GM06990 (cell line): ENCODE measurements at regions not wholly inside any gene's neighbourhood (a gene's known extent, or its start where the extent isn't known, plus 50 kb on each side); places are given as distances from the start of the nearest gene placed in this dataset.

Source experiments
- DNase-seq: peaks from one replicate; pipeline ENCODE4 v3.0.0-alpha.2; 2011; ENCODE audit not compliant: insufficient read length; ENCODE audit errors: extremely low read depth
- H3K27me3 ChIP-seq: replicated peaks from 2 replicates; pipeline ENCODE4 v1.6.0; 2011; ENCODE audit warnings: low read length; ENCODE audit not compliant: control insufficient read depth, insufficient read depth
- H3K36me3 ChIP-seq: 2 replicates; pipeline ENCODE4 v1.5.1; 2011; ENCODE audit warnings: low read length; ENCODE audit not compliant: control insufficient read depth, insufficient read depth
- H3K4me3 ChIP-seq: replicated peaks from 2 replicates; pipeline ENCODE4 v1.5.1; 2011; ENCODE audit warnings: low read depth, mild to moderate bottlenecking, control low read depth, low read length
- TF ChIP-seq, protein P1 (sequence below): IDR thresholded peaks from 2 replicates; pipeline ENCODE4 v1.5.1; 2011; ENCODE audit warnings: low read length, control low read depth, mild to moderate bottlenecking, inconsistent platforms; ENCODE audit not compliant: insufficient read depth, poor library complexity, severe bottlenecking

GRCh38 chr4:152171556-152171955 is 364.3 kb downstream of the FBXW7 start:
- H3K4me3 ChIP-seq: no peak overlapping the region
- no peak for DNase-seq
- H3K36me3 ChIP-seq: no peaks in the 10 kb centered on the region
- no peaks in the 10 kb centered on the region; the same call in 1 of the 2 replicates for H3K27me3 ChIP-seq
- TF ChIP-seq, protein P1, sequence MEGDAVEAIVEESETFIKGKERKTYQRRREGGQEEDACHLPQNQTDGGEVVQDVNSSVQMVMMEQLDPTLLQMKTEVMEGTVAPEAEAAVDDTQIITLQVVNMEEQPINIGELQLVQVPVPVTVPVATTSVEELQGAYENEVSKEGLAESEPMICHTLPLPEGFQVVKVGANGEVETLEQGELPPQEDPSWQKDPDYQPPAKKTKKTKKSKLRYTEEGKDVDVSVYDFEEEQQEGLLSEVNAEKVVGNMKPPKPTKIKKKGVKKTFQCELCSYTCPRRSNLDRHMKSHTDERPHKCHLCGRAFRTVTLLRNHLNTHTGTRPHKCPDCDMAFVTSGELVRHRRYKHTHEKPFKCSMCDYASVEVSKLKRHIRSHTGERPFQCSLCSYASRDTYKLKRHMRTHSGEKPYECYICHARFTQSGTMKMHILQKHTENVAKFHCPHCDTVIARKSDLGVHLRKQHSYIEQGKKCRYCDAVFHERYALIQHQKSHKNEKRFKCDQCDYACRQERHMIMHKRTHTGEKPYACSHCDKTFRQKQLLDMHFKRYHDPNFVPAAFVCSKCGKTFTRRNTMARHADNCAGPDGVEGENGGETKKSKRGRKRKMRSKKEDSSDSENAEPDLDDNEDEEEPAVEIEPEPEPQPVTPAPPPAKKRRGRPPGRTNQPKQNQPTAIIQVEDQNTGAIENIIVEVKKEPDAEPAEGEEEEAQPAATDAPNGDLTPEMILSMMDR: no peak

DNA sequence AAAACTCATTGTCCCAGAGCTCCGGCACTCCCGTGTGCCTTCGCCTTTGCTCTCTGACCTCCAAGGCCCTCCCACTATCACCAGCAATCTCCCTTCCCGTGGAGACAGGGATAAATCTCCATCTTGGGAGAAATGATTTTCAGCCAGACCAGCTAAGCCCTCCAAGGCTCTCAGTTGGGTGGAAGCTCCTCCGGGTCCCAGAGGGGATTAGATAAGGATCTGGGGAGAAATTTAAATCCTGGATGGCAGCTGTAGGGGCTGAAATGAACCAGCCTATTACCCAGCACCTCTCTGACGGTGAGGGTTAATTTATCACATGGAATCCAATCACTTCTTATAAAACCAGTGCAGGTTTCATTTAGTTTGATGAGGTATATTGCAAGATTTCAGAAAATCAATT is 366.2 kb downstream of the FBXW7 start:
- no peaks in the 10 kb centered on the region; the same call in 1 of the 2 replicates for H3K27me3 ChIP-seq
- H3K4me3 ChIP-seq: no peak overlapping the region
- no peaks in the 10 kb centered on the region for H3K36me3 ChIP-seq
- DNase-seq: no peak
- TF ChIP-seq, protein P1: no peak

- H3K36me3 ChIP-seq: no peaks in the 10 kb centered on the region
- DNase-seq: no peak
- TF ChIP-seq, protein P1: no peak
- H3K4me3 ChIP-seq: no peak overlapping the region
- H3K27me3 ChIP-seq: no peaks in the 10 kb centered on the region; the same call in 1 of the 2 replicates
Measured at GRCh38 chr4:152168987-152169616, 366.8 kb downstream of the FBXW7 start.

GRCh38 chr4:152166567-152166966 is 369.3 kb downstream of the FBXW7 start:
- Histone ChIP-seq H3K27me3 (no peaks in the 10 kb centered on the region; the same call in 1 of the 2 replicates), H3K36me3 (no peaks in the 10 kb centered on the region), H3K4me3 (no peak overlapping the region)
- no peak for DNase-seq
- TF ChIP-seq, protein P1: no peak

- TF ChIP-seq, protein P1: no peak
- Histone ChIP-seq H3K4me3 (no peak overlapping the region), H3K36me3 (no peaks in the 10 kb centered on the region), H3K27me3 (no peaks in the 10 kb centered on the region; the same call in 1 of the 2 replicates)
- DNase-seq: no peak
Measured at GRCh38 chr4:152165846-152166245, 370.0 kb downstream of the FBXW7 start.

- no peak for DNase-seq
- Histone ChIP-seq H3K27me3 (no peaks in the 10 kb centered on the region; the same call in 1 of the 2 replicates), H3K36me3 (no peaks in the 10 kb centered on the region), H3K4me3 (no peak overlapping the region)
- TF ChIP-seq, protein P1: no peak
Measured at GRCh38 chr4:152165146-152165545, 370.7 kb downstream of the FBXW7 start.
